ENCODE measurements at regions not wholly inside any gene's neighbourhood (a gene's known extent, or its start where the extent isn't known, plus 50 kb on each side); places are given as distances from the start of the nearest gene placed in this dataset.

DNA sequence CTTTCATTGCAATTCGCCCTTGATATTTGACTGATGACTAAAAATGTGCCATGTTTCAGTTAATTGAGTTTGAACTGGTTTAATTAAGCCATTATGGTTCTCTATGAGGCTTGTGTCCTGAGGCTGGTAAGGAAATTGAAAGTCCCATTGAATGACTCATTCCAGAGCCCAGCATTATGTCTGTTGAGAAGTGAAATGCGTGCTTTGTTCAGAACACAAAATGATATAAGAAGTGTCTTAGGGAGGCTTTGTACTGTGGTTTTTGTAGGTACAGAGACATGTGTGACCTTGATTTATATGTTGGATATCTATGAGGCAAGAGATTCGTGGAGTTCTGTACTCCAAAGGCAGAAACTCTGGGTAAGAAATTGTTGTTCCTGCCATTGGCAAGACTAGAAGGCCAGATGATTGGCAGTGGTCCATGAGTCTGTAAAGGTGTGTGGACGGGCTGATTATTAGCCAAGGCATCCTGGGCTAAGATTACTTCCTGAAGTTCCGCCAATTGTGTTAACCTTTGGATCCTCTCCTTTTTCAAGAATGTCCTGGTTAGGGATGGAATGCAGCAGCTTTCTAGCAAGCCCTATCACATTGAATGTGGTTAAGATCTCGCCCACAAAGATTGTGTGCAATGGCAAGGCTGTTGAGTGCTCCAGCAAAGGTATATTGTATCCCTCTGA is 103.7 kb downstream of the NPIPB5 start:
- Histone ChIP-seq H3K9me3 (ENCODE audit: low read depth, low read length, poor library complexity, severe bottlenecking) (no peaks in the 10 kb centered on the region), H3K4me3 (ENCODE audit: low read depth, low read length, poor library complexity, severe bottlenecking) (no peak overlapping the region), H3K27ac (ENCODE audit: low read depth, low read length, poor library complexity, severe bottlenecking) (no peak overlapping the region), H3K4me1 (ENCODE audit: insufficient read depth, low read length, poor library complexity, severe bottlenecking) (no peaks in the 10 kb centered on the region), H3K27me3 (replicated peaks; ENCODE audit: insufficient read depth, low read depth, low read length, poor library complexity) (no peaks in the 10 kb centered on the region), H3K36me3 (ENCODE audit: insufficient read depth, low read length, poor library complexity, severe bottlenecking) (no peaks in the 10 kb centered on the region)
- CTCF ChIA-PET, result no interaction called here
- no peak for DNase-seq (ENCODE audit: low spot score)
- BruUV-seq (replicated peaks), result no TSS peak
- no peak for TF ChIP-seq EZH2 (IDR thresholded peaks at IDR 0.05; ENCODE audit: borderline replicate concordance, low read depth, low read length, poor library complexity, severe bottlenecking)
- TF ChIP-seq, protein P1, sequence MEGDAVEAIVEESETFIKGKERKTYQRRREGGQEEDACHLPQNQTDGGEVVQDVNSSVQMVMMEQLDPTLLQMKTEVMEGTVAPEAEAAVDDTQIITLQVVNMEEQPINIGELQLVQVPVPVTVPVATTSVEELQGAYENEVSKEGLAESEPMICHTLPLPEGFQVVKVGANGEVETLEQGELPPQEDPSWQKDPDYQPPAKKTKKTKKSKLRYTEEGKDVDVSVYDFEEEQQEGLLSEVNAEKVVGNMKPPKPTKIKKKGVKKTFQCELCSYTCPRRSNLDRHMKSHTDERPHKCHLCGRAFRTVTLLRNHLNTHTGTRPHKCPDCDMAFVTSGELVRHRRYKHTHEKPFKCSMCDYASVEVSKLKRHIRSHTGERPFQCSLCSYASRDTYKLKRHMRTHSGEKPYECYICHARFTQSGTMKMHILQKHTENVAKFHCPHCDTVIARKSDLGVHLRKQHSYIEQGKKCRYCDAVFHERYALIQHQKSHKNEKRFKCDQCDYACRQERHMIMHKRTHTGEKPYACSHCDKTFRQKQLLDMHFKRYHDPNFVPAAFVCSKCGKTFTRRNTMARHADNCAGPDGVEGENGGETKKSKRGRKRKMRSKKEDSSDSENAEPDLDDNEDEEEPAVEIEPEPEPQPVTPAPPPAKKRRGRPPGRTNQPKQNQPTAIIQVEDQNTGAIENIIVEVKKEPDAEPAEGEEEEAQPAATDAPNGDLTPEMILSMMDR (conservative IDR thresholded peaks at IDR 0.05; ENCODE audit: low read depth, low read length), result no peak
- intact Hi-C loops (cut with micrococcal nuclease; ENCODE audit: unreplicated experiment), result no loop called here
- POLR2A ChIA-PET (ENCODE audit: low non-redundant PET), result no interaction called here

DNA sequence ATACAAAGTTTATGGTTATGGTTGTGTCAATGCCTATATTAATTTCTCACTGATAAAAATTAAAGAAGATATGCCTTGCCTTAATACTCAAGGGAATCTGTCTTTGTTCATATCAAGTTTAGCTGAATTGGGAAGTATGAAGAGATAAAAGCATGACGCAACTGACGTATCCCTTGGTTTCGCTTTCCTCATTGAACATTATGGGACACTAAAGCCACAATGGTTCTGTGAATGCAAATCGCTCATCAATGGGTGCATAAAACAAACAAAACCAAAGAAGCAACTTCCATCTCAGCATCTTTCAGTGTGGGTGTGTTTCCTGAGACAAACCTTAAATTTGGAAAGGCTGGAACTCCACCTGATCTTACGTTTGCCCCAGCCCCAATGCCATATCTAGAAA is 108.2 kb downstream of the NPIPB5 start:
- no peaks in the 10 kb centered on the region for H3K9me3 ChIP-seq (ENCODE audit: low read depth, low read length, poor library complexity, severe bottlenecking)
- H3K4me3 ChIP-seq (ENCODE audit: low read depth, low read length, poor library complexity, severe bottlenecking), result no peak overlapping the region
- no peaks in the 10 kb centered on the region for H3K4me1 ChIP-seq (ENCODE audit: insufficient read depth, low read length, poor library complexity, severe bottlenecking)
- no peak overlapping the region for H3K27ac ChIP-seq (ENCODE audit: low read depth, low read length, poor library complexity, severe bottlenecking)
- TF ChIP-seq, protein P1 (conservative IDR thresholded peaks at IDR 0.05; ENCODE audit: low read depth, low read length), result no peak
- TF ChIP-seq EZH2 (IDR thresholded peaks at IDR 0.05; ENCODE audit: borderline replicate concordance, low read depth, low read length, poor library complexity, severe bottlenecking), result no peak
- H3K27me3 ChIP-seq (replicated peaks; ENCODE audit: insufficient read depth, low read depth, low read length, poor library complexity), result peaks cover 7% of the 10 kb centered on the region
- intact Hi-C loops (cut with micrococcal nuclease; ENCODE audit: unreplicated experiment), result no loop called here
- no peak for DNase-seq (ENCODE audit: low spot score)
- H3K36me3 ChIP-seq (ENCODE audit: insufficient read depth, low read length, poor library complexity, severe bottlenecking), result no peaks in the 10 kb centered on the region
- no TSS peak for BruUV-seq (replicated peaks)
- ChIA-PET POLR2A (ENCODE audit: low non-redundant PET) (no interaction called here), CTCF (no interaction called here)

DNA sequence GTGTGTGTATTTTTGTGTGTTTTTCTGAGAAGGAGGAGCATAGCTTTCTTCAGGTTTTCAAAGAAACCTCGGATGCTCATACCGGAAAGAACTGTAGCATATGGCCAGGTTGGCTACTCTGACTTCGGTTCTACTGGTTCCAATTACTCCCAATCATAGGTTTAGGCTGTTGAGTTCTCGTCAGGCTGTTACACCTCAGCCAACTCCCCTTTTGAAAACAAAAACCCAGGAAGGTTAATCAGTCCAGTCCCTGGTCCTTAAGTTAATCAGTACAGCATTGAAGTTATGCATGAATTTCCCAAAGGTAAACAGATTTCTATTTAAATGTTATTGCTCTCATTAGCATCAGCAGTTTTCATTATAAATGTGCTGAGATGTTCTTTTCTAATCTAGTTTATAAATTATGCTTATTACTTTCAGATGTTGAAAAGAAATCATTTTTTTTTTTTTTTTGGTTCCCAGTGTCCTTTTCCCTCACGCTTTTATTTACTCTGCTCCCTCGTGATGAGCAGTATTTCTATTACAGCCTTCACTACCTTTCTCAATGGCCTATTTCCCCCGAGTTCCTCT is 111.0 kb downstream of the NPIPB5 start:
- ChIA-PET POLR2A (ENCODE audit: low non-redundant PET) (no interaction called here), CTCF (no interaction called here)
- intact Hi-C loops (cut with micrococcal nuclease; ENCODE audit: unreplicated experiment), result no loop called here
- peaks cover 10% of the 10 kb centered on the region for H3K27me3 ChIP-seq (replicated peaks; ENCODE audit: insufficient read depth, low read depth, low read length, poor library complexity)
- no peak overlapping the region for H3K27ac ChIP-seq (ENCODE audit: low read depth, low read length, poor library complexity, severe bottlenecking)
- no peaks in the 10 kb centered on the region for H3K36me3 ChIP-seq (ENCODE audit: insufficient read depth, low read length, poor library complexity, severe bottlenecking)
- H3K4me1 ChIP-seq (ENCODE audit: insufficient read depth, low read length, poor library complexity, severe bottlenecking), result no peaks in the 10 kb centered on the region
- no peak for DNase-seq (ENCODE audit: low spot score)
- H3K9me3 ChIP-seq (ENCODE audit: low read depth, low read length, poor library complexity, severe bottlenecking), result no peaks in the 10 kb centered on the region
- BruUV-seq (replicated peaks), result no TSS peak
- TF ChIP-seq, protein P1 (conservative IDR thresholded peaks at IDR 0.05; ENCODE audit: low read depth, low read length), result no peak
- TF ChIP-seq EZH2 (IDR thresholded peaks at IDR 0.05; ENCODE audit: borderline replicate concordance, low read depth, low read length, poor library complexity, severe bottlenecking), result no peak
- H3K4me3 ChIP-seq (ENCODE audit: low read depth, low read length, poor library complexity, severe bottlenecking), result no peak overlapping the region

Data from A673 (cell line).